ENCODE measurements at regions not wholly inside any gene's neighbourhood (a gene's known extent, or its start where the extent isn't known, plus 50 kb on each side); places are given as distances from the start of the nearest gene placed in this dataset.

DNA sequence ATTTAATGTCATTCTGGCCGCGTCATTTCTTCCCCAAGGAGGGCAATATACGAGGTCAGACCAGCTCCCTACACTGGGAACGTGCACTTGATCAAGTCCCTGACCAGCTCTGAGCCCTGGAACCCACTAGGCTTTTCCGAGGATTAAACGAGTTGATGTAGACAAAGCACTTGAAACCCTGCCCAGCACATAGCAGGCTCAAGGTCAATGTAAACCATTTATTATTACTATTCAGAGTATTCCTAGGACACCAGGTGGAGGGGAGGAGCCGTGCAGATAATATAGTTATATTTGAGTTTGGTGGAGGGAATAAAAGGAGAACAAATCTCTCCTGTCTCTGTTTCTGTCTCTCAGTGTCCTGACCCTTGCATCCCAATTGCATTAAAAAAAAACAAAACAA is 174.1 kb upstream of the IGSF21 start (continued):
- TF ChIP-seq, protein P1, sequence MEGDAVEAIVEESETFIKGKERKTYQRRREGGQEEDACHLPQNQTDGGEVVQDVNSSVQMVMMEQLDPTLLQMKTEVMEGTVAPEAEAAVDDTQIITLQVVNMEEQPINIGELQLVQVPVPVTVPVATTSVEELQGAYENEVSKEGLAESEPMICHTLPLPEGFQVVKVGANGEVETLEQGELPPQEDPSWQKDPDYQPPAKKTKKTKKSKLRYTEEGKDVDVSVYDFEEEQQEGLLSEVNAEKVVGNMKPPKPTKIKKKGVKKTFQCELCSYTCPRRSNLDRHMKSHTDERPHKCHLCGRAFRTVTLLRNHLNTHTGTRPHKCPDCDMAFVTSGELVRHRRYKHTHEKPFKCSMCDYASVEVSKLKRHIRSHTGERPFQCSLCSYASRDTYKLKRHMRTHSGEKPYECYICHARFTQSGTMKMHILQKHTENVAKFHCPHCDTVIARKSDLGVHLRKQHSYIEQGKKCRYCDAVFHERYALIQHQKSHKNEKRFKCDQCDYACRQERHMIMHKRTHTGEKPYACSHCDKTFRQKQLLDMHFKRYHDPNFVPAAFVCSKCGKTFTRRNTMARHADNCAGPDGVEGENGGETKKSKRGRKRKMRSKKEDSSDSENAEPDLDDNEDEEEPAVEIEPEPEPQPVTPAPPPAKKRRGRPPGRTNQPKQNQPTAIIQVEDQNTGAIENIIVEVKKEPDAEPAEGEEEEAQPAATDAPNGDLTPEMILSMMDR (IDR thresholded peaks at IDR 0.05; ENCODE audit: control extremely low read depth in 1 of 3, insufficient read depth in 1 of 3, low read depth in 1 of 3, low read length in 3 of 3), result no peak
- TF ChIP-seq RAD21 (IDR thresholded peaks at IDR 0.05 in 1 of 2, conservative IDR thresholded peaks at IDR 0.05 in 1 of 2; ENCODE audit: low read depth in 2 of 2, low read length in 2 of 2) (no peak), FOSL1 (IDR thresholded peaks at IDR 0.05; ENCODE audit: insufficient read depth, low read depth, low read length) (no peak)
